ENCODE measurements at regions not wholly inside any gene's neighbourhood (a gene's known extent, or its start where the extent isn't known, plus 50 kb on each side); places are given as distances from the start of the nearest gene placed in this dataset.

- Mint-ChIP-seq H3K36me3 (ENCODE audit: unreplicated experiment) (no peaks in the 10 kb centered on the region), H3K27ac (ENCODE audit: unreplicated experiment) (no peak overlapping the region), H3K9me3 (ENCODE audit: unreplicated experiment) (no peaks in the 10 kb centered on the region), H3K4me1 (ENCODE audit: low read depth, unreplicated experiment) (no peaks in the 10 kb centered on the region), H3K27me3 (ENCODE audit: unreplicated experiment) (peaks cover 4% of the 10 kb centered on the region), H3K4me3 (ENCODE audit: unreplicated experiment) (no peak overlapping the region)
- no peak for TF ChIP-seq CTCF (IDR thresholded peaks at IDR 0.05; ENCODE audit: partially characterized antibody, unreplicated experiment)
- no peak for DNase-seq
These were observed 656.2 kb upstream of the IGFBP7 start for GRCh38 chr4:57766341-57766740.

DNA sequence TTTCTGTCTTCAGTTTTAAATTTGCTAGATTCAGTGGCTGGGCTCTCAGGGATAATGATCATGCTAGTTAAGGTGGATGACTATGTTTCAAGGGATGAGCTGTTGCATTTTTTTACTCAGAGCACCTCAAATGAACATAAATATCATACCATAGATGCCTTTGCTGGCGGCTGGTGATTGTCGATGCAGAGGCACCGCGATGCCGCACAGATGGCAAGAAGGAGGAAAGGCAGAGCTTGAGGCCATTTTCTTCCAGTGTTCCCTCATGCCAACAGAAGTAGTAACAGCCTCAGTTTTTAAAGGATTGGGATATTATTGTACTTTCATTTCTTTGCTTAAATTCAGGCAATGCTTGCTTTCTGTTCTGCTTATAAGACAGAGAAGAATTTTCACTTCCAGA, 654.7 kb upstream of the IGFBP7 start:
- Mint-ChIP-seq H3K4me3 (ENCODE audit: unreplicated experiment) (no peak overlapping the region), H3K4me1 (ENCODE audit: low read depth, unreplicated experiment) (no peaks in the 10 kb centered on the region), H3K27ac (ENCODE audit: unreplicated experiment) (no peak overlapping the region), H3K9me3 (ENCODE audit: unreplicated experiment) (no peaks in the 10 kb centered on the region), H3K27me3 (ENCODE audit: unreplicated experiment) (peaks cover 2% of the 10 kb centered on the region), H3K36me3 (ENCODE audit: unreplicated experiment) (no peaks in the 10 kb centered on the region)
- DNase-seq: no peak
- TF ChIP-seq CTCF (IDR thresholded peaks at IDR 0.05; ENCODE audit: partially characterized antibody, unreplicated experiment): no peak

DNA sequence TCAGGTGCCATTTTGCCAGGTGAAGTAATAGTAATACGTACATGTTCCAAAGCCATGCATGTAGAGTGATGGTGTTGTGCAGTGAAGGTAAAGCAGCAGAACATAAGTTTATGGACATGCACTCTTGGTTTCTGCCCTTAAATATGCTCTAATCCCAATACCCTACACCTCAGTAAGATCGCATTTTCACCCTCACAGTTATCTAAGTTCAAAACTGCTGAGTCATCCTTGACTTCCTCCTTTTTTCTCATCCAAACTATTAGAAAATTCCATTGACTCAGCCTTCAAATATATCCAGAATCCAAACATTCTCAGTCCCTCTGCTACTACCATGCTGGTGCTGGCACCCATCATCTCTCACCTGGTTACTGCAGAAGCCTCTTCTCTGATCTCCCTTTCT, 652.9 kb upstream of the IGFBP7 start:
- no peak for TF ChIP-seq CTCF (IDR thresholded peaks at IDR 0.05; ENCODE audit: partially characterized antibody, unreplicated experiment)
- H3K36me3 Mint-ChIP-seq (ENCODE audit: unreplicated experiment): no peaks in the 10 kb centered on the region

GRCh38 chr4:57740625-57741190, 630.5 kb upstream of the IGFBP7 start:
- H3K27ac Mint-ChIP-seq (ENCODE audit: unreplicated experiment): no peak overlapping the region
- peaks cover 2% of the 10 kb centered on the region for H3K9me3 Mint-ChIP-seq (ENCODE audit: unreplicated experiment)
- H3K4me1 Mint-ChIP-seq (ENCODE audit: low read depth, unreplicated experiment): no peaks in the 10 kb centered on the region
- H3K36me3 Mint-ChIP-seq (ENCODE audit: unreplicated experiment): no peaks in the 10 kb centered on the region
- no peaks in the 10 kb centered on the region for H3K27me3 Mint-ChIP-seq (ENCODE audit: unreplicated experiment)
- no peak for DNase-seq
- no peak for TF ChIP-seq CTCF (IDR thresholded peaks at IDR 0.05; ENCODE audit: partially characterized antibody, unreplicated experiment)
- H3K4me3 Mint-ChIP-seq (ENCODE audit: unreplicated experiment): no peak overlapping the region

More for the DNA sequence above, 652.9 kb upstream of the IGFBP7 start:
- Mint-ChIP-seq H3K4me1 (ENCODE audit: low read depth, unreplicated experiment) (no peaks in the 10 kb centered on the region), H3K4me3 (ENCODE audit: unreplicated experiment) (no peak overlapping the region), H3K27me3 (ENCODE audit: unreplicated experiment) (no peaks in the 10 kb centered on the region), H3K27ac (ENCODE audit: unreplicated experiment) (no peak overlapping the region), H3K9me3 (ENCODE audit: unreplicated experiment) (no peaks in the 10 kb centered on the region)
- no peak for DNase-seq

DNA sequence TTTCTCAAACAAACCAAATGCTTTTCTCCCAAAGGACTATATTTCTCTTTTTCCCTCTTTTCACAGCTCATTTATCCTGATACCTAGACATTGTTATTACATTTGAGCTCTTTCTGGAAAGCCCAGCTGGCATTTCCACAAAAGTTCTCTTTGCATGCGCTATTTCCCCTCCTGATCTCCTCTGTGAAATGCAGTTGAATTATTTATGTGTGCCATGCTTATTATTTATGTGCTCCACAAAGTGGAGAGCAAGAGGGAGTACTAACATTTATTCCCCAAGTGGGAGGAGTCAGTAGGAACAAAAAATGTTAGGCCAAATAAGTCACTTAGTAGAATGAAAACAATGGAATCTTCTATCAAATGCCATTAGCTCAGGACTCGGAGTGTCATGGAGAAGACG, 626.6 kb upstream of the IGFBP7 start:
- no peaks in the 10 kb centered on the region for H3K36me3 Mint-ChIP-seq (ENCODE audit: unreplicated experiment)
- no peaks in the 10 kb centered on the region for H3K4me1 Mint-ChIP-seq (ENCODE audit: low read depth, unreplicated experiment)
- no peaks in the 10 kb centered on the region for H3K9me3 Mint-ChIP-seq (ENCODE audit: unreplicated experiment)
- H3K27me3 Mint-ChIP-seq (ENCODE audit: unreplicated experiment): no peaks in the 10 kb centered on the region
- no peak overlapping the region for H3K4me3 Mint-ChIP-seq (ENCODE audit: unreplicated experiment)
- DNase-seq: no peak
- TF ChIP-seq CTCF (IDR thresholded peaks at IDR 0.05; ENCODE audit: partially characterized antibody, unreplicated experiment): no peak
- no peak overlapping the region for H3K27ac Mint-ChIP-seq (ENCODE audit: unreplicated experiment)
